ENCODE measurements at regions not wholly inside any gene's neighbourhood (a gene's known extent, or its start where the extent isn't known, plus 50 kb on each side); places are given as distances from the start of the nearest gene placed in this dataset.
A peak's percentile ranks its signal among the peaks of the same experiment; 100 is the strongest.

DNA sequence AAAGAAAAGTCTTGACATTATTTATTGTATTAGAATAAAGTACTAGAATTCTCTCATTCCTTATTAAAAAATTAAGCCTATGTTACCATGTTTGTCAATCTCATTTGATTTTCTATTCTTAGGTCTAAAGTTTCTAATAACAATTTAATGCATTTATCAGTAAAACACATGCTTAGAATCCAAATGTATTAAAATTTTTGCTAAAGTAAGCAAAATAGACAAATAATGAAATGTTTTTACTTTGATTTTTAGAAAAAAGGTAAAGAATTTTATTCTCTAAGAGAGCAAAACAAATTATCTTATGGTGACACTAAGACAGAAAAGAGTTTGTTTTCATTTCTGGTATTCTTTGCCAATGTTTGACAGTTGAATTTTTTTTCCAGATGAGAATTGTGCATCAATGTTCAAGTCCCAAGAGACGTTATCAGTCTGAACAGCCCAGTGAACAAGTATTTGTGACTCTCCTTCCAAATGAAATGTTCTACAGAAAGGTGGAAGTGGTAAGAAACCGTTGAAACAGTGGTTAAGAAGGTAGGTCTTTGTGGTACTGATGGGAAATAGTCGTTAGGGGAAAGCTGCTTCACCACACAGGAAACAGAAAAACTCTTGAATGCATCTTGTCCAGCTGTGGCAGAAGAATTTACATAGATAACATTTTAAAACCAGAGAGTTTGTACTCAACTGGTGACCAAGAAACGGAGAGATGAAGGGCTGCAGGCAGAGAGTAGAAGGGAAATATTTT lies 402.5 kb downstream of the PTPRC start:
- no peaks in the 10 kb centered on the region for H3K4me1 ChIP-seq (ENCODE audit: control insufficient read depth in 2 of 3, insufficient read depth in 2 of 3, low read depth in 1 of 3, low read length in 3 of 3)
- H3K9me3 ChIP-seq (ENCODE audit: control insufficient read depth in 2 of 3, insufficient read depth in 1 of 3, low read length in 3 of 3) = no peaks in the 10 kb centered on the region
- no peaks in the 10 kb centered on the region for H3K36me3 ChIP-seq (ENCODE audit: control insufficient read depth in 2 of 3, insufficient read depth in 3 of 3, low read length in 3 of 3)
- intact Hi-C loops (cut with DNase I) = no loop called here
- no peak overlapping the region for H3K9ac ChIP-seq (ENCODE audit: low read length in 3 of 3)
- TF ChIP-seq, protein P1, sequence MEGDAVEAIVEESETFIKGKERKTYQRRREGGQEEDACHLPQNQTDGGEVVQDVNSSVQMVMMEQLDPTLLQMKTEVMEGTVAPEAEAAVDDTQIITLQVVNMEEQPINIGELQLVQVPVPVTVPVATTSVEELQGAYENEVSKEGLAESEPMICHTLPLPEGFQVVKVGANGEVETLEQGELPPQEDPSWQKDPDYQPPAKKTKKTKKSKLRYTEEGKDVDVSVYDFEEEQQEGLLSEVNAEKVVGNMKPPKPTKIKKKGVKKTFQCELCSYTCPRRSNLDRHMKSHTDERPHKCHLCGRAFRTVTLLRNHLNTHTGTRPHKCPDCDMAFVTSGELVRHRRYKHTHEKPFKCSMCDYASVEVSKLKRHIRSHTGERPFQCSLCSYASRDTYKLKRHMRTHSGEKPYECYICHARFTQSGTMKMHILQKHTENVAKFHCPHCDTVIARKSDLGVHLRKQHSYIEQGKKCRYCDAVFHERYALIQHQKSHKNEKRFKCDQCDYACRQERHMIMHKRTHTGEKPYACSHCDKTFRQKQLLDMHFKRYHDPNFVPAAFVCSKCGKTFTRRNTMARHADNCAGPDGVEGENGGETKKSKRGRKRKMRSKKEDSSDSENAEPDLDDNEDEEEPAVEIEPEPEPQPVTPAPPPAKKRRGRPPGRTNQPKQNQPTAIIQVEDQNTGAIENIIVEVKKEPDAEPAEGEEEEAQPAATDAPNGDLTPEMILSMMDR (IDR thresholded peaks at IDR 0.05; ENCODE audit: borderline replicate concordance, extremely low read depth, insufficient read depth) = no peak
- DNase-seq (no peak), FAIRE-seq (no peak)
- no peak overlapping the region for H3K27ac ChIP-seq (ENCODE audit: low read depth in 2 of 2, low read length in 2 of 2)
- no peak overlapping the region for H3K4me3 ChIP-seq (ENCODE audit: low read length in 3 of 3)
- H3K27me3 ChIP-seq (ENCODE audit: control insufficient read depth, insufficient read depth, low read length) = no peaks in the 10 kb centered on the region

DNA sequence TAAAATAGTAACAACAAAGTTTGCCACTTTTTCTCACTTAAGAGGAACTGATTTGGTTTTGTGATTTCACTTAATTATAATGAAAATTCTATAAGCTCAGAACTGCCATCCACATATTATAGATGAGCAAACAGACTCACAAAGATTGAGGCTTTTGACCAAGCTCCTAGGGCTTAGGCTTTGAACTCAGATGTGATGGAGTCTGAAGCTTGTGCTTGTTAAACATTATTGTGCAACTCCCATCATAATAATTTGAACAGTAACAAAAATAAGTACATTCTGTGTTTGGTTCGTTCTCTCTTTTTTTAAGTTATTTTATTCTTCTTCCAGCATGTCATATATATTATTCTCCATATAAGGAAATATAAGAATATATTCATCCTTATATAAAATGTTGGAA lies 403.4 kb downstream of the PTPRC start:
- Histone ChIP-seq H3K9ac (ENCODE audit: low read length in 3 of 3) (no peak overlapping the region), H3K27me3 (ENCODE audit: control insufficient read depth, insufficient read depth, low read length) (no peaks in the 10 kb centered on the region), H3K4me1 (ENCODE audit: control insufficient read depth in 2 of 3, insufficient read depth in 2 of 3, low read depth in 1 of 3, low read length in 3 of 3) (no peaks in the 10 kb centered on the region), H3K27ac (ENCODE audit: low read depth in 2 of 2, low read length in 2 of 2) (no peak overlapping the region), H3K36me3 (ENCODE audit: control insufficient read depth in 2 of 3, insufficient read depth in 3 of 3, low read length in 3 of 3) (no peaks in the 10 kb centered on the region), H3K9me3 (ENCODE audit: control insufficient read depth in 2 of 3, insufficient read depth in 1 of 3, low read length in 3 of 3) (no peaks in the 10 kb centered on the region), H3K4me3 (ENCODE audit: low read length in 3 of 3) (no peak overlapping the region)
- intact Hi-C loops (cut with DNase I) = no loop called here
- TF ChIP-seq, protein P1 (IDR thresholded peaks at IDR 0.05; ENCODE audit: borderline replicate concordance, extremely low read depth, insufficient read depth) = no peak
- DNase-seq (no peak), FAIRE-seq (no peak)

DNA sequence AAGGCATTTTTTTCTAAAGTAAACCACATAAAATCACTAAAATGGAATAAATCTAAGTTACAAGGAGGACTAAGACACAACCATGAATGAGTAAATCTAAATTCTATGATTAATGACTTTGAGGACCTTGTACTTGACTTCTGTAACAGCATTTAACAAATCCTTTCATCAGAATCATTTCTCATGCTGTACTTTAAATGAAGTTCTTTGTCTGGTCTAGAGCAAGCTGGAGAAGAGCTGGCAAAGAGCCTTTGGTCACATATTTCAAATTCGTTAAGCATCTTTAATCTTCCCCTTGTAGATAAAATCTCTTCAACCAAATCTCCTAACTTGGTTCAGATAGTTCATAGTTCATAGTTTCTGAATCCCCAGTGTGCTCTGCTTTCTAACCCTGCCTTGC lies 405.4 kb downstream of the PTPRC start:
- Histone ChIP-seq H3K9me3 (ENCODE audit: control insufficient read depth in 2 of 3, insufficient read depth in 1 of 3, low read length in 3 of 3) (no peaks in the 10 kb centered on the region), H3K36me3 (ENCODE audit: control insufficient read depth in 2 of 3, insufficient read depth in 3 of 3, low read length in 3 of 3) (no peaks in the 10 kb centered on the region), H3K9ac (ENCODE audit: low read length in 3 of 3) (no peak overlapping the region), H3K4me1 (ENCODE audit: control insufficient read depth in 2 of 3, insufficient read depth in 2 of 3, low read depth in 1 of 3, low read length in 3 of 3) (no peaks in the 10 kb centered on the region), H3K27ac (ENCODE audit: low read depth in 2 of 2, low read length in 2 of 2) (no peak overlapping the region), H3K27me3 (ENCODE audit: control insufficient read depth, insufficient read depth, low read length) (no peaks in the 10 kb centered on the region), H3K4me3 (ENCODE audit: low read length in 3 of 3) (no peak overlapping the region)
- TF ChIP-seq, protein P1 (IDR thresholded peaks at IDR 0.05; ENCODE audit: borderline replicate concordance, extremely low read depth, insufficient read depth) = no peak
- intact Hi-C loops (cut with DNase I) = no loop called here
- no peak for FAIRE-seq
- DNase-seq = peak in 1 of 5 donors; percentile 9

DNA sequence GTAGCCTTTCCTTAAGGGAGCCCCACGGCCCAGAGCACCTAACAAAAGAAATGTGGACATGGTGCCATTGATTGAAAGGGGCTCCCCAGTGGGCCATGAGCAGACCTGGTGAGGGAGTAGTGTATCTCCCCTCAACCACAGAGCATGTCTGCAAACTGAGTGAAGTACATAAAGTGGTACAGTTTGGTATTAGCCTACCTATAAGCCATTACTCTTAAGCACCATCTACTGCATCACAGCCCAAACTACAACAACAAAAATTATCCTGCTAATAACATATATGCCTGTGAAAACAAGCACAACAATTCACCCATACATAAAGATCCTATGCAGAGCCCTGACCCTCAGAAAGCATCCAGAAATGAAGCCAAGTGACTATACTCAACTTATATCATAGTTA lies 407.8 kb downstream of the PTPRC start:
- Histone ChIP-seq H3K27ac (ENCODE audit: low read depth in 2 of 2, low read length in 2 of 2) (no peak overlapping the region), H3K4me1 (ENCODE audit: control insufficient read depth in 2 of 3, insufficient read depth in 2 of 3, low read depth in 1 of 3, low read length in 3 of 3) (no peaks in the 10 kb centered on the region), H3K9ac (ENCODE audit: low read length in 3 of 3) (no peak overlapping the region), H3K27me3 (ENCODE audit: control insufficient read depth, insufficient read depth, low read length) (no peaks in the 10 kb centered on the region), H3K36me3 (ENCODE audit: control insufficient read depth in 2 of 3, insufficient read depth in 3 of 3, low read length in 3 of 3) (no peaks in the 10 kb centered on the region), H3K9me3 (ENCODE audit: control insufficient read depth in 2 of 3, insufficient read depth in 1 of 3, low read length in 3 of 3) (peaks cover 0 to 4% (median 4%) of the 10 kb centered on the region in 3 donors), H3K4me3 (ENCODE audit: low read length in 3 of 3) (no peak overlapping the region)
- intact Hi-C loops (cut with DNase I) = no loop called here
- no peak for FAIRE-seq
- DNase-seq = no peak
- TF ChIP-seq, protein P1 (IDR thresholded peaks at IDR 0.05; ENCODE audit: borderline replicate concordance, extremely low read depth, insufficient read depth) = no peak

Data from kidney (tissue), 13 donors.